HepG2 (cell line): ENCODE measurements at regions not wholly inside any gene's neighbourhood (a gene's known extent, or its start where the extent isn't known, plus 50 kb on each side); places are given as distances from the start of the nearest gene placed in this dataset.

Source experiments
- ARID2 ChIP-seq: sonication (generic); formaldehyde crosslinking; IDR thresholded peaks from 2 replicates; pipeline ENCODE4 v1.8.1; 2022; ENCODE audit warnings: mild to moderate bottlenecking, missing genetic modification reagents, borderline replicate concordance
- ATF1 ChIP-seq: IDR thresholded peaks from 2 replicates; pipeline ENCODE4 v1.6.1; 2016; ENCODE audit warnings: mild to moderate bottlenecking, control low read depth
- ELF3 ChIP-seq: IDR thresholded peaks from 2 replicates; pipeline ENCODE4 v1.6.1; 2016; ENCODE audit warnings: missing genetic modification reagents, missing compliant biosample characterization
- EP300 ChIP-seq, 3 experiments: sonication (generic) in 1 of 3; formaldehyde crosslinking in 1 of 3; IDR thresholded peaks; 2 replicates each; pipeline versions ENCODE4 v1.5.1 to v1.6.1; 2011 to 2020; ENCODE audit warnings: low read depth in 2 of 3, low read length in 2 of 3, borderline replicate concordance in 1 of 3, improper control_type of control experiment in 1 of 3, mild to moderate bottlenecking in 1 of 3, missing genetic modification reagents in 1 of 3, moderate library complexity in 1 of 3
- FOXM1 ChIP-seq: sonication (generic); formaldehyde crosslinking; IDR thresholded peaks from 2 replicates; pipeline ENCODE4 v1.5.0; 2020; ENCODE audit warnings: missing genetic modification reagents
- GATAD2A ChIP-seq: IDR thresholded peaks from 2 replicates; pipeline ENCODE4 v1.6.1; 2016
- MLLT10 ChIP-seq: sonication (generic); formaldehyde crosslinking; IDR thresholded peaks from 2 replicates; pipeline ENCODE4 v1.4.0; 2020; ENCODE audit warnings: missing genetic modification reagents
- NBN ChIP-seq: fragments of 450-650 bp; conservative IDR thresholded peaks from 2 replicates; pipeline ENCODE4 v1.6.1; 2017
- NCOR1 ChIP-seq: fragments of 200-600 bp; sonication (generic); IDR thresholded peaks from 2 replicates; pipeline ENCODE4 v1.7.0; 2017; ENCODE audit warnings: antibody characterized with exemption, low read length, borderline replicate concordance
- NONO ChIP-seq, 2 experiments: fragments of 450-650 bp in 1 of 2; sonication (generic) in 1 of 2; formaldehyde crosslinking in 1 of 2; IDR thresholded peaks in 1 of 2; conservative IDR thresholded peaks in 1 of 2; 2 replicates each; pipeline versions ENCODE4 v1.6.1 to v1.8.0; 2017 to 2022; ENCODE audit warnings: mild to moderate bottlenecking in 1 of 2, missing genetic modification reagents in 1 of 2, moderate library complexity in 1 of 2
- REL ChIP-seq: sonication (generic); formaldehyde crosslinking; conservative IDR thresholded peaks from 2 replicates; pipeline ENCODE4 v1.8.0; 2022; ENCODE audit warnings: mild to moderate bottlenecking, missing genetic modification reagents, moderate library complexity
- SRSF4 ChIP-seq: fragments of 200-400 bp; formaldehyde crosslinking; IDR thresholded peaks from one replicate; pipeline ENCODE4 v1.6.1; 2018; ENCODE audit warnings: mild to moderate bottlenecking, low read depth, low read length, moderate library complexity; ENCODE audit not compliant: poor library complexity, severe bottlenecking
- TBX2 ChIP-seq: sonication (generic); formaldehyde crosslinking; IDR thresholded peaks from 2 replicates; pipeline ENCODE4 v1.5.0; 2020; ENCODE audit warnings: missing genetic modification reagents, mild to moderate bottlenecking, borderline replicate concordance
- ZBTB33 ChIP-seq: sonication (generic); formaldehyde crosslinking; IDR thresholded peaks from 2 replicates; pipeline ENCODE4 v1.4.0; 2020; ENCODE audit warnings: missing genetic modification reagents
- ZNF530 ChIP-seq: sonication (generic); formaldehyde crosslinking; IDR thresholded peaks from 2 replicates; pipeline ENCODE4 v1.5.0; 2020; ENCODE audit warnings: low read depth, mild to moderate bottlenecking, missing genetic modification reagents
- ZNF546 ChIP-seq: sonication (generic); formaldehyde crosslinking; conservative IDR thresholded peaks from 2 replicates; pipeline ENCODE4 v1.8.1; 2023; ENCODE audit warnings: mild to moderate bottlenecking, missing genetic modification reagents
- ZNF607 ChIP-seq: sonication (generic); formaldehyde crosslinking; IDR thresholded peaks from 2 replicates; pipeline ENCODE4 v1.5.1; 2020; ENCODE audit warnings: missing genetic modification reagents, mild to moderate bottlenecking, borderline replicate concordance
- ZNF772 ChIP-seq: sonication (generic); formaldehyde crosslinking; IDR thresholded peaks from 2 replicates; pipeline ENCODE4 v1.5.0; 2020; ENCODE audit warnings: mild to moderate bottlenecking, missing genetic modification reagents
- TF ChIP-seq, protein P1 (sequence below): sonication (generic); formaldehyde crosslinking; IDR thresholded peaks from 2 replicates; pipeline ENCODE4 v1.4.0; 2020; ENCODE audit warnings: missing genetic modification reagents
- TF ChIP-seq, protein P2 (sequence below): sonication (generic); formaldehyde crosslinking; IDR thresholded peaks from 2 replicates; pipeline ENCODE4 v1.5.1; 2020; ENCODE audit warnings: mild to moderate bottlenecking, missing genetic modification reagents, borderline replicate concordance

- peak; percentile 23; the same call in 1 of the 2 replicates for TF ChIP-seq ATF1 (CRISPR knock-in tag)
- peak; percentile 51; the same call in 1 of the 2 replicates for TF ChIP-seq ARID2 (CRISPR knock-in tag)
- TF ChIP-seq GATAD2A (CRISPR knock-in tag): peak; percentile 63
- TF ChIP-seq ZBTB33 (CRISPR knock-in tag): no peak
- no peak for TF ChIP-seq NBN
- no peak for TF ChIP-seq ZNF607 (CRISPR knock-in tag)
- 0 out of 2 replicates have a peak, but pooled peaks have one; percentile 34 for TF ChIP-seq ELF3 (CRISPR knock-in tag)
- TF ChIP-seq SRSF4: no peak
- TF ChIP-seq ZNF546: no peak
- no peak for TF ChIP-seq REL (CRISPR knock-in tag)
- TF ChIP-seq NCOR1: peak; percentile 60; the same call in 1 of the 2 replicates
- TF ChIP-seq, protein P1, sequence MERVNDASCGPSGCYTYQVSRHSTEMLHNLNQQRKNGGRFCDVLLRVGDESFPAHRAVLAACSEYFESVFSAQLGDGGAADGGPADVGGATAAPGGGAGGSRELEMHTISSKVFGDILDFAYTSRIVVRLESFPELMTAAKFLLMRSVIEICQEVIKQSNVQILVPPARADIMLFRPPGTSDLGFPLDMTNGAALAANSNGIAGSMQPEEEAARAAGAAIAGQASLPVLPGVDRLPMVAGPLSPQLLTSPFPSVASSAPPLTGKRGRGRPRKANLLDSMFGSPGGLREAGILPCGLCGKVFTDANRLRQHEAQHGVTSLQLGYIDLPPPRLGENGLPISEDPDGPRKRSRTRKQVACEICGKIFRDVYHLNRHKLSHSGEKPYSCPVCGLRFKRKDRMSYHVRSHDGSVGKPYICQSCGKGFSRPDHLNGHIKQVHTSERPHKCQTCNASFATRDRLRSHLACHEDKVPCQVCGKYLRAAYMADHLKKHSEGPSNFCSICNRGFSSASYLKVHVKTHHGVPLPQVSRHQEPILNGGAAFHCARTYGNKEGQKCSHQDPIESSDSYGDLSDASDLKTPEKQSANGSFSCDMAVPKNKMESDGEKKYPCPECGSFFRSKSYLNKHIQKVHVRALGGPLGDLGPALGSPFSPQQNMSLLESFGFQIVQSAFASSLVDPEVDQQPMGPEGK (CRISPR knock-in tag): peak; percentile 67
- TF ChIP-seq, protein P2, sequence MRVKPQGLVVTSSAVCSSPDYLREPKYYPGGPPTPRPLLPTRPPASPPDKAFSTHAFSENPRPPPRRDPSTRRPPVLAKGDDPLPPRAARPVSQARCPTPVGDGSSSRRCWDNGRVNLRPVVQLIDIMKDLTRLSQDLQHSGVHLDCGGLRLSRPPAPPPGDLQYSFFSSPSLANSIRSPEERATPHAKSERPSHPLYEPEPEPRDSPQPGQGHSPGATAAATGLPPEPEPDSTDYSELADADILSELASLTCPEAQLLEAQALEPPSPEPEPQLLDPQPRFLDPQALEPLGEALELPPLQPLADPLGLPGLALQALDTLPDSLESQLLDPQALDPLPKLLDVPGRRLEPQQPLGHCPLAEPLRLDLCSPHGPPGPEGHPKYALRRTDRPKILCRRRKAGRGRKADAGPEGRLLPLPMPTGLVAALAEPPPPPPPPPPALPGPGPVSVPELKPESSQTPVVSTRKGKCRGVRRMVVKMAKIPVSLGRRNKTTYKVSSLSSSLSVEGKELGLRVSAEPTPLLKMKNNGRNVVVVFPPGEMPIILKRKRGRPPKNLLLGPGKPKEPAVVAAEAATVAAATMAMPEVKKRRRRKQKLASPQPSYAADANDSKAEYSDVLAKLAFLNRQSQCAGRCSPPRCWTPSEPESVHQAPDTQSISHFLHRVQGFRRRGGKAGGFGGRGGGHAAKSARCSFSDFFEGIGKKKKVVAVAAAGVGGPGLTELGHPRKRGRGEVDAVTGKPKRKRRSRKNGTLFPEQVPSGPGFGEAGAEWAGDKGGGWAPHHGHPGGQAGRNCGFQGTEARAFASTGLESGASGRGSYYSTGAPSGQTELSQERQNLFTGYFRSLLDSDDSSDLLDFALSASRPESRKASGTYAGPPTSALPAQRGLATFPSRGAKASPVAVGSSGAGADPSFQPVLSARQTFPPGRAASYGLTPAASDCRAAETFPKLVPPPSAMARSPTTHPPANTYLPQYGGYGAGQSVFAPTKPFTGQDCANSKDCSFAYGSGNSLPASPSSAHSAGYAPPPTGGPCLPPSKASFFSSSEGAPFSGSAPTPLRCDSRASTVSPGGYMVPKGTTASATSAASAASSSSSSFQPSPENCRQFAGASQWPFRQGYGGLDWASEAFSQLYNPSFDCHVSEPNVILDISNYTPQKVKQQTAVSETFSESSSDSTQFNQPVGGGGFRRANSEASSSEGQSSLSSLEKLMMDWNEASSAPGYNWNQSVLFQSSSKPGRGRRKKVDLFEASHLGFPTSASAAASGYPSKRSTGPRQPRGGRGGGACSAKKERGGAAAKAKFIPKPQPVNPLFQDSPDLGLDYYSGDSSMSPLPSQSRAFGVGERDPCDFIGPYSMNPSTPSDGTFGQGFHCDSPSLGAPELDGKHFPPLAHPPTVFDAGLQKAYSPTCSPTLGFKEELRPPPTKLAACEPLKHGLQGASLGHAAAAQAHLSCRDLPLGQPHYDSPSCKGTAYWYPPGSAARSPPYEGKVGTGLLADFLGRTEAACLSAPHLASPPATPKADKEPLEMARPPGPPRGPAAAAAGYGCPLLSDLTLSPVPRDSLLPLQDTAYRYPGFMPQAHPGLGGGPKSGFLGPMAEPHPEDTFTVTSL (CRISPR knock-in tag): no peak; the same call in 1 of the 2 replicates
- no peak for TF ChIP-seq ZNF530 (CRISPR knock-in tag)
- TF ChIP-seq NONO (IDR thresholded peaks at IDR 0.05): no peak
- 0 out of 2 replicates have a peak, but pooled peaks have one; percentile 47 for TF ChIP-seq NONO (CRISPR knock-in tag; conservative IDR thresholded peaks at IDR 0.05)
- no peak for TF ChIP-seq FOXM1
- TF ChIP-seq MLLT10 (CRISPR knock-in tag): no peak
- TF ChIP-seq EP300 (IDR thresholded peaks at IDR 0.05; ENCODE audit: low read depth in 2 of 2, low read length in 2 of 2): peak in 1 of 2 experiments; percentile 82; a peak in 2 of 4 replicates
- TF ChIP-seq EP300 (CRISPR knock-in tag; IDR thresholded peaks at IDR 0.05; ENCODE audit: borderline replicate concordance): peak; percentile 68; the same call in 1 of the 2 replicates
- no peak for TF ChIP-seq ZNF772 (CRISPR knock-in tag)
- peak; percentile 94 for TF ChIP-seq TBX2 (CRISPR knock-in tag)
These were observed 133.8 kb downstream of the ZFP36L2 start (continued) for GRCh38 chr2:43092520-43093179.
